ENCODE measurements at regions not wholly inside any gene's neighbourhood (a gene's known extent, or its start where the extent isn't known, plus 50 kb on each side); places are given as distances from the start of the nearest gene placed in this dataset.

GRCh38 chr3:106452096-106452495 is 583.3 kb upstream of the CBLB start:
- Histone ChIP-seq H3K36me3 (ENCODE audit: control insufficient read depth in 4 of 4, insufficient read depth in 3 of 4, low read depth in 1 of 4, low read length in 3 of 4) (no peaks in the 10 kb centered on the region), H3K4me1 (ENCODE audit: control insufficient read depth in 4 of 4, insufficient read depth in 4 of 4, low read length in 3 of 4) (no peaks in the 10 kb centered on the region), H3K9me3 (ENCODE audit: control insufficient read depth in 4 of 4, low read length in 3 of 4) (no peaks in the 10 kb centered on the region), H3K9ac (ENCODE audit: low read depth in 1 of 2, low read length in 2 of 2) (no peak overlapping the region), H3K27me3 (ENCODE audit: control insufficient read depth in 4 of 4, insufficient read depth in 4 of 4, low read length in 3 of 4) (no peaks in the 10 kb centered on the region), H3K4me3 (ENCODE audit: low read depth in 1 of 3, low read length in 3 of 3) (no peak overlapping the region), H3K27ac (ENCODE audit: low read depth in 1 of 2, low read length in 2 of 2) (no peak overlapping the region)
- no peak for TF ChIP-seq FOXA1 (IDR thresholded peaks at IDR 0.05)
- no peak for TF ChIP-seq HNF4G (IDR thresholded peaks at IDR 0.05)
- TF ChIP-seq RXRA (IDR thresholded peaks at IDR 0.05), result no peak
- no peak for TF ChIP-seq GABPA (IDR thresholded peaks at IDR 0.05 in 1 of 2, conservative IDR thresholded peaks at IDR 0.05 in 1 of 2)
- TF ChIP-seq FOXA2 (IDR thresholded peaks at IDR 0.05), result no peak
- TF ChIP-seq SP1 (IDR thresholded peaks at IDR 0.05), result no peak
- TF ChIP-seq REST (IDR thresholded peaks at IDR 0.05), result no peak
- no peak for TF ChIP-seq HNF4A (conservative IDR thresholded peaks at IDR 0.05)
- TF ChIP-seq ZBTB33 (IDR thresholded peaks at IDR 0.05), result no peak
- no peak for TF ChIP-seq RAD21 (IDR thresholded peaks at IDR 0.05)
- TF ChIP-seq NR2F2 (IDR thresholded peaks at IDR 0.05), result no peak
- no peak for TF ChIP-seq YY1 (IDR thresholded peaks at IDR 0.05)
- TF ChIP-seq ATF3 (IDR thresholded peaks at IDR 0.05), result no peak
- no peak for TF ChIP-seq MAX (IDR thresholded peaks at IDR 0.05)
- no peak for TF ChIP-seq TAF1 (conservative IDR thresholded peaks at IDR 0.05)
- DNase-seq (ENCODE audit: low spot score), result no peak
- 1% methylated on average over 1 of the region's 1 CpG for WGBS

GRCh38 chr3:106454497-106454896 is 585.7 kb upstream of the CBLB start:
- no peak overlapping the region for H3K27ac ChIP-seq (ENCODE audit: low read depth in 1 of 2, low read length in 2 of 2)
- WGBS, result 81% methylated on average over 4 of the region's 4 CpGs
- H3K36me3 ChIP-seq (ENCODE audit: control insufficient read depth in 4 of 4, insufficient read depth in 3 of 4, low read depth in 1 of 4, low read length in 3 of 4), result no peaks in the 10 kb centered on the region
- no peak overlapping the region for H3K4me3 ChIP-seq (ENCODE audit: low read depth in 1 of 3, low read length in 3 of 3)
- H3K27me3 ChIP-seq (ENCODE audit: control insufficient read depth in 4 of 4, insufficient read depth in 4 of 4, low read length in 3 of 4), result no peaks in the 10 kb centered on the region
- no peaks in the 10 kb centered on the region for H3K4me1 ChIP-seq (ENCODE audit: control insufficient read depth in 4 of 4, insufficient read depth in 4 of 4, low read length in 3 of 4)
- H3K9ac ChIP-seq (ENCODE audit: low read depth in 1 of 2, low read length in 2 of 2), result no peak overlapping the region
- no peak for DNase-seq (ENCODE audit: low spot score)
- H3K9me3 ChIP-seq (ENCODE audit: control insufficient read depth in 4 of 4, low read length in 3 of 4), result no peaks in the 10 kb centered on the region
- TF ChIP-seq FOXA1 (IDR thresholded peaks at IDR 0.05), result no peak
- TF ChIP-seq HNF4A (conservative IDR thresholded peaks at IDR 0.05), result no peak
- TF ChIP-seq HNF4G (IDR thresholded peaks at IDR 0.05), result no peak
- TF ChIP-seq MAX (IDR thresholded peaks at IDR 0.05), result no peak
- TF ChIP-seq CTCF (IDR thresholded peaks at IDR 0.05; ENCODE audit: low read depth, low read length, missing input control), result no peak
- TF ChIP-seq NR2F2 (IDR thresholded peaks at IDR 0.05), result no peak
- no peak for TF ChIP-seq ZBTB33 (IDR thresholded peaks at IDR 0.05)
- no peak for TF ChIP-seq RAD21 (IDR thresholded peaks at IDR 0.05)
- TF ChIP-seq SP1 (IDR thresholded peaks at IDR 0.05), result no peak
- no peak for TF ChIP-seq RXRA (IDR thresholded peaks at IDR 0.05)
- TF ChIP-seq JUND (IDR thresholded peaks at IDR 0.05), result no peak
- no peak for TF ChIP-seq EGR1 (IDR thresholded peaks at IDR 0.05; ENCODE audit: low read depth in 2 of 2)
- no peak for TF ChIP-seq FOXA2 (IDR thresholded peaks at IDR 0.05)
- no peak for TF ChIP-seq TAF1 (conservative IDR thresholded peaks at IDR 0.05)
- TF ChIP-seq GABPA (IDR thresholded peaks at IDR 0.05 in 1 of 2, conservative IDR thresholded peaks at IDR 0.05 in 1 of 2), result no peak
- no peak for TF ChIP-seq ATF3 (IDR thresholded peaks at IDR 0.05)

Measured in liver (tissue), 8 donors.